MM.1S (cell line): ENCODE measurements at regions not wholly inside any gene's neighbourhood (a gene's known extent, or its start where the extent isn't known, plus 50 kb on each side); places are given as distances from the start of the nearest gene placed in this dataset.

ENCODE experiments used
- EZH2 ChIP-seq: fragments of 300-600 bp; sonication (generic); optimal IDR thresholded peaks from 2 replicates; pipeline ENCODE3; 2017; ENCODE audit warnings: low read depth, mild to moderate bottlenecking, antibody characterized with exemption, low read length, mixed read lengths
- EZH2phosphoT487 ChIP-seq: fragments of 300-600 bp; sonication (generic); IDR thresholded peaks from 2 replicates; pipeline ENCODE4 v1.6.1; 2018; ENCODE audit warnings: antibody characterized with exemption, low read length
- TF ChIP-seq, protein P1 (sequence below): fragments of 300-600 bp; sonication (generic); IDR thresholded peaks from 2 replicates; pipeline ENCODE4 v1.5.1; 2016; ENCODE audit warnings: antibody characterized with exemption, low read length, mixed read lengths

DNA sequence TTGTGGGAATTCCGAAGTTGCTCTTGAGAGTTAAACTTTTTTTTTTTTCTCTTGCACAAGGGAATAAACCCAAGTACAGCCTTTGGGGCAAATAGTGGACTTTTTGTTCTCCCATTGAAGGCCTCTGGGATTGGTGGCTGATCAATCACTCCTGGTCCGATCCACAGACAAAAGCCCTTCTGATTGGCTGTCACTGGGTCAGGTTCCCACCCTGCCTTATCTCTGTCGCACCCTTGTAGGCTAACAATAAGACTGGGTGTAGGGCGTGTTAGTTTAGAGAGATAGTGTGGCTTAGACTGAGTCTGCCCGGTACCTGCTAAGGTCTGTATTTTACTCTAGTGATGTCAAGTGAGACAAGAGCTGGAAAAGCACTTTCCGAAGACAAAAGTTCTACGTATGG is 380.8 kb downstream of the NDFIP2 start:
- TF ChIP-seq, protein P1, sequence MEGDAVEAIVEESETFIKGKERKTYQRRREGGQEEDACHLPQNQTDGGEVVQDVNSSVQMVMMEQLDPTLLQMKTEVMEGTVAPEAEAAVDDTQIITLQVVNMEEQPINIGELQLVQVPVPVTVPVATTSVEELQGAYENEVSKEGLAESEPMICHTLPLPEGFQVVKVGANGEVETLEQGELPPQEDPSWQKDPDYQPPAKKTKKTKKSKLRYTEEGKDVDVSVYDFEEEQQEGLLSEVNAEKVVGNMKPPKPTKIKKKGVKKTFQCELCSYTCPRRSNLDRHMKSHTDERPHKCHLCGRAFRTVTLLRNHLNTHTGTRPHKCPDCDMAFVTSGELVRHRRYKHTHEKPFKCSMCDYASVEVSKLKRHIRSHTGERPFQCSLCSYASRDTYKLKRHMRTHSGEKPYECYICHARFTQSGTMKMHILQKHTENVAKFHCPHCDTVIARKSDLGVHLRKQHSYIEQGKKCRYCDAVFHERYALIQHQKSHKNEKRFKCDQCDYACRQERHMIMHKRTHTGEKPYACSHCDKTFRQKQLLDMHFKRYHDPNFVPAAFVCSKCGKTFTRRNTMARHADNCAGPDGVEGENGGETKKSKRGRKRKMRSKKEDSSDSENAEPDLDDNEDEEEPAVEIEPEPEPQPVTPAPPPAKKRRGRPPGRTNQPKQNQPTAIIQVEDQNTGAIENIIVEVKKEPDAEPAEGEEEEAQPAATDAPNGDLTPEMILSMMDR, result no peak
- TF ChIP-seq EZH2phosphoT487 (no peak), EZH2 (no peak)
